OCI-LY7 (cell line): ENCODE measurements at regions not wholly inside any gene's neighbourhood (a gene's known extent, or its start where the extent isn't known, plus 50 kb on each side); places are given as distances from the start of the nearest gene placed in this dataset.

Experiments used
- EZH2phosphoT487 ChIP-seq: fragments of 200-600 bp; sonication (generic); IDR thresholded peaks from 2 replicates; pipeline ENCODE4 v1.6.1; 2018; ENCODE audit warnings: low read depth, borderline replicate concordance, mild to moderate bottlenecking, mixed run types, antibody characterized with exemption, low read length, moderate library complexity, mixed read lengths
- TF ChIP-seq, protein P1 (sequence below): fragments of 200-600 bp; sonication (generic); conservative IDR thresholded peaks from 2 replicates; pipeline ENCODE4 v1.5.1; 2014; ENCODE audit warnings: mild to moderate bottlenecking, antibody characterized with exemption, low read length, moderate library complexity, mixed read lengths

DNA sequence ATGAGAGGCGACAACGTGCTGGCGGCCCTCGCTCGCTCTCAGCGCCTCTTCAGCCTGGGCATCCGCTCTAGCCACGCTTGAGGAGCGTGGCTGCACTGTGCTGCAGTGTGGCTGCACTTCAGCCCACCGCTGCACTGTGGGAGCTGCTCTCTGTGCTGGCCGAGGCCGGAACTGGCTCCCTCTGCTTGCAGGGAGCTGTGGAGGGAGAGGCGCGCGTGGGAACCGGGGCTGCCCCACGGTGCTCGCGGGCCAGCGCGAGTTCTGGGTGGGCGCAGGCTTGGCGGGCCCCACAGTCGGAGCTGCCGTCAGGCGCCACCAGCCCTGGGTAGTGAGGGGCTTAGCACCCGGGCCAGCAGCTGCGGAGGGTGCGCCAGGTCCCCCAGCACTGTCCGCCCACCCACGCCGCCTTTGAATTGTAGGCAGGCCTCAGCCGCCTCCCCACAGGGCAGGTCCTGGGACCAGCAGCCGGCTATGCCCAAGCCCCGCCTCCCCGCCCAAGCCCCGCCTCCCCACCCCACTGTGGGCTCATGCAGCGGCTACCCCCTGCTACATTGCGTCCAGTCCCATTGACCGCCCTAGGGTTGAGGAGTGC is 974.2 kb downstream of the FSCB start:
- TF ChIP-seq, protein P1, sequence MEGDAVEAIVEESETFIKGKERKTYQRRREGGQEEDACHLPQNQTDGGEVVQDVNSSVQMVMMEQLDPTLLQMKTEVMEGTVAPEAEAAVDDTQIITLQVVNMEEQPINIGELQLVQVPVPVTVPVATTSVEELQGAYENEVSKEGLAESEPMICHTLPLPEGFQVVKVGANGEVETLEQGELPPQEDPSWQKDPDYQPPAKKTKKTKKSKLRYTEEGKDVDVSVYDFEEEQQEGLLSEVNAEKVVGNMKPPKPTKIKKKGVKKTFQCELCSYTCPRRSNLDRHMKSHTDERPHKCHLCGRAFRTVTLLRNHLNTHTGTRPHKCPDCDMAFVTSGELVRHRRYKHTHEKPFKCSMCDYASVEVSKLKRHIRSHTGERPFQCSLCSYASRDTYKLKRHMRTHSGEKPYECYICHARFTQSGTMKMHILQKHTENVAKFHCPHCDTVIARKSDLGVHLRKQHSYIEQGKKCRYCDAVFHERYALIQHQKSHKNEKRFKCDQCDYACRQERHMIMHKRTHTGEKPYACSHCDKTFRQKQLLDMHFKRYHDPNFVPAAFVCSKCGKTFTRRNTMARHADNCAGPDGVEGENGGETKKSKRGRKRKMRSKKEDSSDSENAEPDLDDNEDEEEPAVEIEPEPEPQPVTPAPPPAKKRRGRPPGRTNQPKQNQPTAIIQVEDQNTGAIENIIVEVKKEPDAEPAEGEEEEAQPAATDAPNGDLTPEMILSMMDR: no peak
- TF ChIP-seq EZH2phosphoT487: no peak
